Osteoblast (primary cell): ENCODE measurements at regions not wholly inside any gene's neighbourhood (a gene's known extent, or its start where the extent isn't known, plus 50 kb on each side); places are given as distances from the start of the nearest gene placed in this dataset.

Experiments used
- DNase-seq: peaks from one replicate; pipeline ENCODE4 v3.0.0; 2011; ENCODE audit warnings: low spot score, mixed read lengths; ENCODE audit not compliant: insufficient read length; ENCODE audit errors: missing footprints
- H2AFZ ChIP-seq: 2 replicates; pipeline ENCODE4 v1.6.0; 2011; ENCODE audit warnings: mild to moderate bottlenecking, low read length
- H3K27ac ChIP-seq: 2 replicates; pipeline ENCODE4 v1.5.1; 2011; ENCODE audit warnings: mild to moderate bottlenecking, low read depth, low read length, moderate library complexity
- H3K27me3 ChIP-seq: 2 replicates; pipeline ENCODE4 v1.6.0; 2012; ENCODE audit warnings: mild to moderate bottlenecking, control low read depth, inconsistent platforms, low read length, moderate library complexity; ENCODE audit not compliant: insufficient read depth
- H3K36me3 ChIP-seq: 2 replicates; pipeline ENCODE4 v1.5.1; 2011; ENCODE audit warnings: mild to moderate bottlenecking, low read length, control low read depth, moderate library complexity; ENCODE audit not compliant: insufficient read depth
- H3K4me1 ChIP-seq: 2 replicates; pipeline ENCODE4 v1.5.1; 2011; ENCODE audit warnings: mild to moderate bottlenecking, low read length, control low read depth, moderate library complexity; ENCODE audit not compliant: insufficient read depth
- H3K4me2 ChIP-seq: 2 replicates; pipeline ENCODE4 v1.6.0; 2011; ENCODE audit warnings: mild to moderate bottlenecking, low read length; ENCODE audit not compliant: insufficient read depth
- H3K4me3 ChIP-seq: fragments of 200-600 bp; sonication (generic); 3 replicates; pipeline ENCODE4 v1.5.1; 2012; ENCODE audit warnings: mild to moderate bottlenecking, low read length, inconsistent platforms; ENCODE audit not compliant: insufficient read depth
- H3K79me2 ChIP-seq: 2 replicates; pipeline ENCODE4 v1.6.0; 2012; ENCODE audit warnings: mild to moderate bottlenecking, low read length, control low read depth, inconsistent platforms; ENCODE audit not compliant: insufficient read depth
- H3K9me3 ChIP-seq: 2 replicates; pipeline ENCODE4 v1.5.1; 2011; ENCODE audit warnings: low read depth, low read length, control low read depth
- H4K20me1 ChIP-seq: 2 replicates; pipeline ENCODE4 v1.6.0; 2012; ENCODE audit warnings: mild to moderate bottlenecking, low read length, control low read depth; ENCODE audit not compliant: insufficient read depth
- CTCF ChIP-seq: IDR thresholded peaks from 2 replicates; pipeline ENCODE4 v1.5.1; 2011; ENCODE audit warnings: mild to moderate bottlenecking, low read depth, low read length, moderate library complexity; ENCODE audit errors: extremely low read depth

- peaks cover 22% of the 10 kb centered on the region for H3K27me3 ChIP-seq
- no peak overlapping the region for H3K4me3 ChIP-seq
- no peak overlapping the region for H3K27ac ChIP-seq
- no peaks in the 10 kb centered on the region for H3K4me1 ChIP-seq
- H3K4me2 ChIP-seq, result no peak overlapping the region
- no peak for TF ChIP-seq CTCF
- no peak for DNase-seq
- no peak overlapping the region for H2AFZ ChIP-seq
- no peaks in the 10 kb centered on the region for H4K20me1 ChIP-seq
- no peaks in the 10 kb centered on the region for H3K9me3 ChIP-seq
- H3K79me2 ChIP-seq, result no peaks in the 10 kb centered on the region
- H3K36me3 ChIP-seq, result no peaks in the 10 kb centered on the region
These were observed 94.2 kb downstream of the BARX1 start for GRCh38 chr9:93860694-93861658.

- H3K9me3 ChIP-seq, result no peaks in the 10 kb centered on the region
- H3K4me2 ChIP-seq, result no peak overlapping the region
- H3K27ac ChIP-seq, result no peak overlapping the region
- H3K27me3 ChIP-seq, result peaks cover 22% of the 10 kb centered on the region
- no peaks in the 10 kb centered on the region for H4K20me1 ChIP-seq
- peak; percentile 72 for DNase-seq
- H3K36me3 ChIP-seq, result no peaks in the 10 kb centered on the region
- H3K79me2 ChIP-seq, result no peaks in the 10 kb centered on the region
- TF ChIP-seq CTCF, result no peak
- no peak overlapping the region for H3K4me3 ChIP-seq
- H2AFZ ChIP-seq, result no peak overlapping the region
- H3K4me1 ChIP-seq, result no peaks in the 10 kb centered on the region
These were observed 95.5 kb downstream of the BARX1 start for GRCh38 chr9:93859431-93860215.

GRCh38 chr9:93857528-93857927 lies 97.6 kb downstream of the BARX1 start:
- no peak overlapping the region for H3K4me2 ChIP-seq
- H3K4me3 ChIP-seq, result no peak overlapping the region
- H3K27ac ChIP-seq, result no peak overlapping the region
- no peaks in the 10 kb centered on the region for H3K36me3 ChIP-seq
- H3K9me3 ChIP-seq, result no peaks in the 10 kb centered on the region
- no peaks in the 10 kb centered on the region for H4K20me1 ChIP-seq
- no peak for TF ChIP-seq CTCF
- H3K79me2 ChIP-seq, result no peaks in the 10 kb centered on the region
- H3K27me3 ChIP-seq, result peaks cover 22% of the 10 kb centered on the region
- H3K4me1 ChIP-seq, result no peaks in the 10 kb centered on the region
- H2AFZ ChIP-seq, result no peak overlapping the region
- no peak for DNase-seq

- H3K79me2 ChIP-seq, result no peaks in the 10 kb centered on the region
- no peaks in the 10 kb centered on the region for H3K36me3 ChIP-seq
- H3K9me3 ChIP-seq, result no peaks in the 10 kb centered on the region
- H3K27me3 ChIP-seq, result no peaks in the 10 kb centered on the region
- no peak overlapping the region for H3K4me3 ChIP-seq
- H3K4me2 ChIP-seq, result no peak overlapping the region
- no peak overlapping the region for H3K27ac ChIP-seq
- no peak for TF ChIP-seq CTCF
- H2AFZ ChIP-seq, result no peak overlapping the region
- DNase-seq, result no peak
- H4K20me1 ChIP-seq, result no peaks in the 10 kb centered on the region
- H3K4me1 ChIP-seq, result no peaks in the 10 kb centered on the region
These were observed 102.4 kb downstream of the BARX1 start for GRCh38 chr9:93852728-93853127.
